ENCODE measurements at regions not wholly inside any gene's neighbourhood (a gene's known extent, or its start where the extent isn't known, plus 50 kb on each side); places are given as distances from the start of the nearest gene placed in this dataset.

DNA sequence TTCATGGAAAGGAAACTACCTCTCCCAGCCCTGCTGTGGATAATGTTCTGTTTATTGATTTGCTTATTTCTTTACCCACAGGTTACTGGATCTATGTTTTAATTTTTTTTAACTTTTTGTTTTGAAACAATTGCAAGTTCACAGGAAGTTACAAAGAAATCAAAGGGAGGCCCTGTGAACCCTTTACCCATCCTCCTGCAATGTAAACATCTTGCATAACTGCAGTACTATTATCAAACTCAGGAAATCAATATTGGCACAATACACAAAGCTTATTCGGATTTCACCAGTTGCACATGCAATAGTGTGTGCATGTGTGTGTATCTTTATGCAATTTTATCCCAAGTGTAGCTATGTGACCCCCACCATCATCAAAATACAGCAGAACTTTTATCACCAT is 398.0 kb downstream of the BTBD3 start:
- Histone ChIP-seq H3K27me3 (replicated peaks) (no peaks in the 10 kb centered on the region), H3K36me3 (replicated peaks) (no peaks in the 10 kb centered on the region), H3K27ac (no peak overlapping the region), H3K4me3 (ENCODE audit: low read depth, low read length) (no peak overlapping the region)
- TF ChIP-seq CTCF (IDR thresholded peaks at IDR 0.05; ENCODE audit: low read depth, low read length, missing control alignments), result no peak
- DNase-seq, result no peak
- in situ Hi-C loops (cut with HindIII; ENCODE audit: low pct_ligation_motif_present, low sequenced_read_pairs), result no loop called here

DNA sequence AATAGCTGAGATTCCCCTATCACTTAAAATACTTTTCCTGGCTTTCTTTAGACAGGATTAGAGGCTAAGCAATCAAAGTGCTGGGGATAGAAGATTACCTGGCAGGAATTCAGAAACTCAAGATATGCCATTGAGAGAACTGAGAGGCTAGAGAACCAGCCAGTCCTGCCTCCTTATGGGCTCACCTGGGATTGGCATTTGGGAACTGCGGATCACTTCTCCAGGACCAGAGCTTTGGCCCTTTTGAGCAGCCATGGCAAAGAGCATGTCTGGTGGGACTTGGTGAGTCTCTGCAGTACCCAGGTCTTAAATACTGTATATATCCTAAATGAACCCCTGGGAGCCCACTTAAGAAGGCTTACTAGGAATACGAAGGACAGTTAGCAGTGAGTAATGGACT is 399.1 kb downstream of the BTBD3 start:
- H3K36me3 ChIP-seq (replicated peaks), result no peaks in the 10 kb centered on the region
- no peak overlapping the region for H3K27ac ChIP-seq
- in situ Hi-C loops (cut with HindIII; ENCODE audit: low pct_ligation_motif_present, low sequenced_read_pairs), result no loop called here
- no peak for TF ChIP-seq CTCF (IDR thresholded peaks at IDR 0.05; ENCODE audit: low read depth, low read length, missing control alignments)
- no peak for DNase-seq
- no peak overlapping the region for H3K4me3 ChIP-seq (ENCODE audit: low read depth, low read length)
- H3K27me3 ChIP-seq (replicated peaks), result no peaks in the 10 kb centered on the region

DNA sequence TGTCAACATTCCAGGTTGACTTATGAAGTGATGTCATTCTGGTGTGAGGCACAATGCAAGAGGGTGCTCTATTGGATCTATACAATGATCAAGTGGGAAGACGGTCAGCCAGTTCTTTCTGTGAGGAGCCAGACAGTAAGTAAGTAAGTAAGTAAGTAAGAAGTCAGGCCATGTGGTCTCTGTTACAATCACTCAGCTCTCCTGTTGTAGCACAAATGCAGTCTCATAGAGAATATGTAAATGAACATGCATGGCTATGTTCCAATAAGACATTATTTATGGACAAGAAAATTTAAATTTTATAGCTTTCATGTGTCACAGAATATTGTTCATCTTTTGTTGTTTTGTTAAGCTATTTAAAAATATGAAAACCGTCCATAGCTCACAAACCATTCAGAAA is 399.7 kb downstream of the BTBD3 start:
- Histone ChIP-seq H3K27ac (no peak overlapping the region), H3K4me3 (ENCODE audit: low read depth, low read length) (no peak overlapping the region), H3K27me3 (replicated peaks) (no peaks in the 10 kb centered on the region), H3K36me3 (replicated peaks) (no peaks in the 10 kb centered on the region)
- TF ChIP-seq CTCF (IDR thresholded peaks at IDR 0.05; ENCODE audit: low read depth, low read length, missing control alignments), result no peak
- no peak for DNase-seq
- in situ Hi-C loops (cut with HindIII; ENCODE audit: low pct_ligation_motif_present, low sequenced_read_pairs), result no loop called here

- Histone ChIP-seq H3K27me3 (replicated peaks) (no peaks in the 10 kb centered on the region), H3K36me3 (replicated peaks) (no peaks in the 10 kb centered on the region), H3K4me3 (ENCODE audit: low read depth, low read length) (no peak overlapping the region), H3K27ac (no peak overlapping the region)
- in situ Hi-C loops (cut with HindIII; ENCODE audit: low pct_ligation_motif_present, low sequenced_read_pairs), result no loop called here
- TF ChIP-seq CTCF (IDR thresholded peaks at IDR 0.05; ENCODE audit: low read depth, low read length, missing control alignments), result no peak
- DNase-seq, result no peak
Observed at GRCh38 chr20:12318043-12318442, 400.4 kb downstream of the BTBD3 start.

DNA sequence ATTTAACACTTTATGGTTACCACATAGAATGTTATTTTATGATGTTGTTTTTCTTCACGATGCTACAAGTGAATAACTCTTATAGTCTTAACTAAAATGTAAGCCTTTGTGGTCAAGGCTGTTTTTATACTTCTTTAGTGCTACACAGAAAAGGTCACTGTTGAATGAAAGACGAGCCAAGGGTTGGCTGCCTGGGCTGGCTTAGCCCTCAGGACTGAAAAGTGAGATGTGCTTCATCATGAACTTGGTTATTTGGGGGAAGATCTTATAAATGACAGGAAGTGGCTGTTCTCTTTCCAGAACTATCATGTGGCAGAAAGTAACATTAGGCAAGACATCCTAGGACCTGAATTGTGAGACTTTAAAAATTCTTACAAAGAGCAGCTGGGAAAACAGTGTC is 404.0 kb downstream of the BTBD3 start:
- in situ Hi-C loops (cut with HindIII; ENCODE audit: low pct_ligation_motif_present, low sequenced_read_pairs), result no loop called here
- Histone ChIP-seq H3K4me3 (ENCODE audit: low read depth, low read length) (no peak overlapping the region), H3K27ac (no peak overlapping the region), H3K27me3 (replicated peaks) (no peaks in the 10 kb centered on the region), H3K36me3 (replicated peaks) (no peaks in the 10 kb centered on the region)
- no peak for TF ChIP-seq CTCF (IDR thresholded peaks at IDR 0.05; ENCODE audit: low read depth, low read length, missing control alignments)
- no peak for DNase-seq

DNA sequence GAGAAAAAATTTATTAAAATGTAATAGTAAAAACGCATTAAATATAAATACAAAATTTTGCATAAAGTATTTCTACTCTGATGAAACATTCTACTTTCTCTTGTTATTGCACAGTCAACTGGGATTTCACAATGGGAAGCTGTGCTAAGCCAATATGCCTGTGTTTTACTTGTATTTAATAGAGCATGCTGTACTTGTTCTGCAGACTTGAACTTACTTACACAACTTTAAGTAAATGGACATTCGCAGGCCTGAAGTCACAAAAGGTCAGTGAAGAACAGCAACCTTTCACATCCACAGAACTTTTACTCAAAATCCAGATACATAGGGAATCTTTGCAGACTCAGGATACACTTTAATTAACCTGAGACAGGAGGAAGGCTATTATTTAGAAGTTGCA is 409.5 kb downstream of the BTBD3 start:
- Histone ChIP-seq H3K27ac (no peak overlapping the region), H3K4me3 (ENCODE audit: low read depth, low read length) (no peak overlapping the region), H3K27me3 (replicated peaks) (no peaks in the 10 kb centered on the region), H3K36me3 (replicated peaks) (no peaks in the 10 kb centered on the region)
- no peak for DNase-seq
- in situ Hi-C loops (cut with HindIII; ENCODE audit: low pct_ligation_motif_present, low sequenced_read_pairs), result no loop called here
- TF ChIP-seq CTCF (IDR thresholded peaks at IDR 0.05; ENCODE audit: low read depth, low read length, missing control alignments), result no peak

All from brain microvascular endothelial cell (primary cell).